Sigmoid colon (tissue), 4 donors: ENCODE measurements at regions not wholly inside any gene's neighbourhood (a gene's known extent, or its start where the extent isn't known, plus 50 kb on each side); places are given as distances from the start of the nearest gene placed in this dataset.

ENCODE experiments used
- CTCF ChIP-seq, 4 experiments: fragments of 450-650 bp in 3 of 4; fragments of 200-600 bp in 1 of 4; IDR thresholded peaks; one replicate each; pipeline ENCODE4 v1.5.1; 2016 to 2019; ENCODE audit warnings: antibody characterized with exemption in 4 of 4, mild to moderate bottlenecking in 3 of 4, moderate library complexity in 2 of 4
- EP300 ChIP-seq, 4 donors: sonication (generic); formaldehyde crosslinking; IDR thresholded peaks; one replicate each; pipeline ENCODE4 v1.6.1; 2017; ENCODE audit warnings: antibody characterized with exemption in 4 of 4
- POLR2AphosphoS5 ChIP-seq, 4 donors: sonication (generic); formaldehyde crosslinking; IDR thresholded peaks; one replicate each; pipeline ENCODE4 v1.6.1; 2017; ENCODE audit warnings: antibody characterized with exemption in 4 of 4

- TF ChIP-seq POLR2AphosphoS5 (IDR thresholded peaks at IDR 0.05): no peak
- no peak for TF ChIP-seq CTCF (IDR thresholded peaks at IDR 0.05)
- TF ChIP-seq EP300 (IDR thresholded peaks at IDR 0.05): no peak
Observed at GRCh38 chr13:85512421-85512820, 286.8 kb downstream of the SLITRK6 start.
